ENCODE measurements at regions not wholly inside any gene's neighbourhood (a gene's known extent, or its start where the extent isn't known, plus 50 kb on each side); places are given as distances from the start of the nearest gene placed in this dataset.

DNA sequence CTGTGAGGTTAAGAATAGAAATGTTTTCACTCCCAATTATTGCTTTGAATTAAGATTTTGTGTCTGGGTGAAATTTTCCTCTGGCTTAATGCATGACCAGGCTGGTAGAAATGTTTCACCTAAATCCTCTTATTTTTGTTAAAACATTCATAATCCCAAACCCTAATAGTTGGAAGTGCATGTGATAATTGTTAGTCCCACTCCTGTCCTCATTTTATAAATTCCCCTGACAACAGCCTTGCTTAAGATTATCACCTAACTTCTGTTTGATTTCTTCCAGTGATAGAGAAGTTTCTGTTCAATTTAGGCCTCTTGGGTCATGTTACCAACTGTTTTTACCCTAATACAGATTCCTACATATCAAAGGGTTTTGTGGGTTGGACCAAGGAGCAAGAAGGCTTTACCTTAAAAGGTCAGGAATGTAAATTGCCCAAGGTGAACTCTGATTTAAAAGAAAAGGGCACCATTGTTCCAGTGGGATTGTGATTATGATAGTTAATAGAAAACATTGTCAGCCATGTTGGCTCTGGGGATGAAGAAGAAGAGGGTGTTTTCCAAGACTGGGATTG lies 158.7 kb upstream of the CENPW start:
- Histone ChIP-seq H3K9me3 (no peaks in the 10 kb centered on the region), H3K4me3 (ENCODE audit: low read depth, low read length) (no peak overlapping the region), H3K4me1 (no peaks in the 10 kb centered on the region), H3K36me3 (no peaks in the 10 kb centered on the region), H3K27me3 (no peaks in the 10 kb centered on the region)
- DNase-seq, result no peak
- no peak for TF ChIP-seq CTCF (IDR thresholded peaks at IDR 0.05; ENCODE audit: low read depth, low read length)

GRCh38 chr6:126181890-126182289 lies 158.0 kb upstream of the CENPW start:
- no peaks in the 10 kb centered on the region for H3K27me3 ChIP-seq
- no peak for TF ChIP-seq CTCF (IDR thresholded peaks at IDR 0.05; ENCODE audit: low read depth, low read length)
- H3K4me3 ChIP-seq (ENCODE audit: low read depth, low read length), result no peak overlapping the region
- no peaks in the 10 kb centered on the region for H3K4me1 ChIP-seq
- no peaks in the 10 kb centered on the region for H3K9me3 ChIP-seq
- no peak for DNase-seq
- no peaks in the 10 kb centered on the region for H3K36me3 ChIP-seq

DNA sequence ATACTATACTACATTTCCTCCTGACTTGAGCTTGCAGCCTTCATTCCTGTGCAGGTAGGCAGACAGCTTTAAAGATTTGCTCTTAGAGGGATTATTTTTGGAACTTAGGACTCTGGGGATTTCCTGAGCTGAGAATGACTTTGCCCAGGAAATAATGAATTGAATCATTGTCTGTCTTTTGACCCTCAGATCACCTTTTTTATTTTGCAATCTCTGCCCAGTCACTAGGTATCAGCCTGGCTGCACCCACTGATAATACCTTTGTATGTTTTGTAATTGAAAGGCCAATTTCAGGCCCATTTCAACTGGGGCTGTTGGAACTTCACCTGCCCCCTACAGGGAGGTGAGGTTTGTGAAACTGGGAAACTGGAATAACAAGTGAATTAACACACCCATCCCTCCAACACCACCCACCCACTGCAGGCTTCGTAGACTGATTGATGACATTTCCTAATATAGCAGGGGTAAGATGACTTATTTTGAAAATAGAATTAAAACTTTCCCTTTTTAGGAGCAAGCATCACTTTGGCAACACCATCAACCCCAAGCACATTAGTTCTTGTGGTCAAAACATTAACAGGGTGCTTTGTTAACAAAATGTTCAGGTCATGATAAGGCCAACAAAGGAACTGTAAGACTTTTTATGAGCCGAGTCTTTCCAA lies 157.1 kb upstream of the CENPW start:
- Histone ChIP-seq H3K4me1 (no peaks in the 10 kb centered on the region), H3K27me3 (no peaks in the 10 kb centered on the region), H3K9me3 (no peaks in the 10 kb centered on the region), H3K4me3 (ENCODE audit: low read depth, low read length) (no peak overlapping the region), H3K36me3 (no peaks in the 10 kb centered on the region)
- no peak for TF ChIP-seq CTCF (IDR thresholded peaks at IDR 0.05; ENCODE audit: low read depth, low read length)
- no peak for DNase-seq

DNA sequence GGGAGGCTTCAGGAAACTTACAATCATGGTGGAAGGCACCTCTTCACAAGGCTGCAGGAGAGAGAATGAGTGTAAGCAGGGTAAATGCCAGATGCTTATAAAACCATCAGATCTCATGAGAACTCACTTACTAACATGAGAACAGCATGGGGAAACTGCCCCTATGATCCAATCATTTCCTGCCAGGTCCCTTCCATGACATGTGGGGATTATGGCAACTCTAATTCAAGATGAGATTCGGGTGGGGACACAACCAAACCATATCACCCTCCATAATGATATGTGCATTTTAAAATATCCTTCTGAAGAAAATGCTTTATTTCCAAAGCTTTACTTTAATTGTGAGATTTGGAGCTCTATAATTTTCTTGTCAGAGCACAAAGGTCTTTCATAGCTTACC lies 154.1 kb upstream of the CENPW start:
- TF ChIP-seq CTCF (IDR thresholded peaks at IDR 0.05; ENCODE audit: low read depth, low read length), result no peak
- Histone ChIP-seq H3K27me3 (no peaks in the 10 kb centered on the region), H3K4me3 (ENCODE audit: low read depth, low read length) (no peak overlapping the region), H3K4me1 (no peaks in the 10 kb centered on the region), H3K9me3 (no peaks in the 10 kb centered on the region), H3K36me3 (no peaks in the 10 kb centered on the region)
- no peak for DNase-seq

DNA sequence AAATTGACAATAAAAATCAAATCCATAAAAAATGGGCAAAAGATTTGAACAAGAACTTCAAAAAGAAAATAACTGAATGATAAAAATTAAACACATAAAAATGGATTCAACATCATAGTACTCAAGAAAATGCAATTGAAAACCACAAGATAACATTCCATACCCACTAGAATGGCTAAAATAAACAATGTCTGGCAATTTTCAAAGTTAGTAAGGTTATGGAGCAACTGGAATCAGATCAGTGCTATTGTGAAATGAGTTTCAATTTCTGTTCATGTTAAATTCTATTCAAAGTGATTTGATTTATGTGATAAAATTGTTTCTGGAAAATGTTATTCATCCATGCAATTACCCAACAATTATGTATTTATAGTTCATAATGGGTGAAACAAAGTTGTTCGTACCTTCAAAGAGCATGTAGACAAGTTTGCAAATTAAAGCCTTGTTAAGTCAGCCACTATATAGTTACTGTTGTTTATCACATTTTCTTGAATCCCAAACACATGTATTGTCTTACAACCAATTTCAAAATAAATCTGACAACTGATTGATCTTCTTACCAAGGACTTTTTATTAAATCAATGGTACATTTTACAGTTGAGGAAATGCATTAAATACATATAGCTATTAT lies 151.5 kb upstream of the CENPW start:
- H3K27me3 ChIP-seq, result no peaks in the 10 kb centered on the region
- no peaks in the 10 kb centered on the region for H3K4me1 ChIP-seq
- H3K36me3 ChIP-seq, result no peaks in the 10 kb centered on the region
- TF ChIP-seq CTCF (IDR thresholded peaks at IDR 0.05; ENCODE audit: low read depth, low read length), result no peak
- H3K9me3 ChIP-seq, result no peaks in the 10 kb centered on the region
- no peak for DNase-seq
- H3K4me3 ChIP-seq (ENCODE audit: low read depth, low read length), result no peak overlapping the region

DNA sequence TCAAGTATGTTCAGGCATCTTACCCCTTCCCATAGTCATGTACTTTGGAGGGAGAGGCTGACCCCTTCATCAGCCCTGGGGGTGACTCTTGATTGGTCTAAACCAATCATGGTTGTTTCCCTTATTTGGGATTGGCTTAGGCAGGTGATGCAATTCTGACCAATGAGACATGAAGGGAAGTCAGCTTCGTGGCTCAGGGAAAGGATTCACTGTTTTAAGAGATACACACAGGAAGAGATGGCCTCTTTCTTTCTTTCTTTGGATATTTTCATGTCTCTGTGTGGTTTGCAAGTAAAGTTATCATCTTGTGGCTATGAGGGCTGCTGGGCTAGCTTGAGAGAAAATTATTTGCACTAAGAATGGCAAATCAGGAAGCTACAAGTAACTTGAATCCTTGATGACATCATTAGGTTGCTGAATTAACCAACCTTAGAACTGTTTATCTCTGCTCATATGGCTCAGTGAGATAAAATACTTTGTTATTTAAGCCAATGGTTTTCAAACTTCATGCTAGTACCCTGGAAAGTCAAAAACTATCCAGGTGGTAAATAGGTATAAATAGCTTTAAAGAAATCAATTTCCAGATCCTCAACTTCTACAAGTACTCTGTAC lies 144.2 kb upstream of the CENPW start:
- no peak for TF ChIP-seq CTCF (IDR thresholded peaks at IDR 0.05; ENCODE audit: low read depth, low read length)
- Histone ChIP-seq H3K4me1 (no peaks in the 10 kb centered on the region), H3K4me3 (ENCODE audit: low read depth, low read length) (no peak overlapping the region), H3K36me3 (no peaks in the 10 kb centered on the region), H3K27me3 (no peaks in the 10 kb centered on the region), H3K9me3 (no peaks in the 10 kb centered on the region)
- DNase-seq, result no peak

Data from BE2C (cell line).